GM18505 (cell line): ENCODE measurements at regions not wholly inside any gene's neighbourhood (a gene's known extent, or its start where the extent isn't known, plus 50 kb on each side); places are given as distances from the start of the nearest gene placed in this dataset.
"Not testable (repeated sequence)": the region's sequence is repeated elsewhere in the genome, so short reads cannot be mapped to it uniquely, and the experiment has no call there.

Source experiments
- ATAC-seq: cut with Tn5 transposase; IDR thresholded peaks from one replicate; pipeline ENCODE4 v1.9.1; 2021; ENCODE audit not compliant: unreplicated experiment
- POLR2A ChIP-seq: IDR thresholded peaks from 4 replicates; pipeline ENCODE4 v1.6.1; 2011; ENCODE audit warnings: borderline replicate concordance; ENCODE audit not compliant: insufficient read depth, insufficient read length; ENCODE audit errors: extremely low read depth

DNA sequence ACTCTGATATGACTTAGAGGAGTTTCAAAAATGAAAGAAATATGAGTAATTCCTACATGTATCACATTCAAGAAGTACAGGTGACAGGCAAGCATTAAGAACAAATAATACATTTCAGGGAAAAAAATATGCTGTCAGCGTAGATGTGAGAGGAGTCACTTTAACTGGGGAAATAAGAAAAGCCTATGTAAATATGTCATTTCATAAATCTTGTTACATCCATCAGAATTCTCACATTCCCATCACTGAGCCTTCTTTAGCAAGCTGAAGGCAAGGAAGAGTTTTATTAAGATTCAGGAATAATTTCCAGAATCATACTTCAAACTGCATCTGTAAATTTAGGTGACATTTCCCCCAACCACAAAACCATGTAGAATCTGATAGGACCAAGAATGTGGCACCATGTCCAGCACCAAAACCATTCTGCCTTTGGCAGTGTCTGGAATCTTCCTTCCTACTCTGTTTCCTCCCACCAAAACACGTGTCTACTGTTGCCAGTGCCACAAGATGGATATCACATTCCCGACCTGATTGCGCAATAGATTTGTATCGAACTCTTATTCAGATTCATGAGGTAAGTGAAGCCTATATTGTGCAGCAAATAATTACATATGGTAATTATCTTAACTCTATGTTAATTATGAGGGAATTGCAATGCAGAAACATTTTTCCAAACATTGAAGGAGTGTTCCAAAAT is 690.9 kb downstream of the ISL1 start:
- ATAC-seq = no peak
- no peak for TF ChIP-seq POLR2A

DNA sequence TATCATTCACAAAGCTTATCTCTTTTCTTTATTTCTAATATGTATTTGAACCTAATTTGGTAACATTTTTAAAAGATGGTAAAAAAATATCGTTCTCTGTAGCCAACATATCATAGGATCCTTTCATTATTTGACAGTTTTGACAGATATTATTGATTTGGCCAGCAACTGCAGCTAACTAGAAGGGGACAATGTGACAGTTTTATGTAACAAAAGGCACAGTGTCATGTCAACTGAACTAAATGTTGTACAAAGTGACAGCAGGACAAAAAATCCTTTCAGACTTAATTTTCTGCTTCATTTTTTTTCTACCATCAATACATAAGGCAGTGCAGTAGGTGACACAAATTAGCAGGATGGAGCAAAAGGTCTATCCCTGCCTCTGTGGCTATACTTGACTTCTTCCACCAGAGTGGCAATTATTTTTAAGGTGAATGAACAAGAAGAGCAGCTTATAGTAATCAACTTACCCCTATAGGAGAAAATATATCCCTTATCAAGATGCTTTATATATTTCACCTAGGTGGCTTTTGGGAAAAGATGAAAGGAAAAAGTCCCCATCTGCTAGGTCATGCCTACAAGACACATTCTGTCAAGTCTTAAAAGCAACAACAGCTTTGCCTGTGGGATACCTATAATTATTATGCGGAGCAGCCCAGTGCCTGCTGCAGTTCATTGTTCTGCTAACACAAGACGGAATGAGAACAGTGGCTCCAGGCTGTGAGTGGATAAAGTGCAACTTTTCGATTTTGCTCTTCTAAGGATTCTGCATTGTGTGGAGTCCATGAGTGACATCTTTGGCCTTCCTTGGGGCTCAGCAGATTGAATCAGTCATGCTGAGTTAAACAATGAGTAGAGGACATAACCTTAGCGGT is 694.9 kb downstream of the ISL1 start:
- TF ChIP-seq POLR2A = no peak
- ATAC-seq = no peak

DNA sequence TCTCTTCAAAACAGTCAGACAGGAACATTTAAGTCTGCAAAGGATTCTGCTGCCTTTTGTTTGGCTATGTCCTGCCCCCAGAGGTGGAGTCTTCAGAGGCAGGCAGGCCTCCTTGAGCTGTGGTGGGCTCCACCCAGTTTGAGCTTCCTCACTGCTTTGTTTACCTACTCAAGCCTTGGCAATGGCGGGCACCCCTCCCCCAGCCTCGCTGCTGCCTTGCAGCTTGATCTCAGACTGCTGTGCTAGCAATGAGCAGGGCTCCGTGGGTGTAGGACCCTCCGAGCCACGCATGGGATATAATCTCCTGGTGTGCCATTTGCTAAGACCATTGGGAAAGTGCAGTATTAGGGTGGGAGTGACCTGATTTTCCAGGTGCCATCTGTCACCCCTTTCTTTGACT is 685.4 kb upstream of the ITGA1 start:
- ATAC-seq = not testable (repeated sequence)

DNA sequence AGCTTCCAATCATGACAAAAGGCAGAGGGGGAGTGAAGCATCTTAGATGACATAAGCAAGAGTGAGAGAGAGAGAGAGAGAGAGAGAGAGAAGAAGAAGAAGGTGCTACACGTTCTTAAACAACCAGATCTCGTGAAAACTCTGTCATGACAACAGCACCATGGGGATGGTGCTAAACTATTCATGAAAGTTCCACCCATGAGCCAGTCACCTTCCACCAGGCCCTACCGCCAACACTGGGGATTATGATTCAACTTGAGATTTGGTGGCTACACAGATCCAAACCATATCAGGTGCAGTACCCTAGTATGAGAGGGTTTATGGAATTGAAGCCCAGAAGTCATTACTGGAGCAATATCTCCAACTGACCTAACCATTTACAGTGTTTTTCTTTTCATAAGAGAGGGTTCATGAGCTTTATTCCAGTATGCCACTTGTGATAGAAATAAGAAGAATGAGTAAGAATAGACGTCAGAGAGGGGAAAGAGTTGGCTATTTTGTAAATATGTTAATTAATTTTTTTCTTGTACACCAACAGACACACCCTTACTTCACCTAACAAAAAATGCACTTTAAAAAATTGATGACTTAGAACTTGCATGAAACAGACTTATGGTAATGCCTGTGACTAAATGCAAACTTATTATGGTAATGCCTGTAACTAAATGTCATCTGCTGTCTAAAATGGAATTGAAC is 680.4 kb upstream of the ITGA1 start:
- TF ChIP-seq POLR2A = no peak
- ATAC-seq = no peak

DNA sequence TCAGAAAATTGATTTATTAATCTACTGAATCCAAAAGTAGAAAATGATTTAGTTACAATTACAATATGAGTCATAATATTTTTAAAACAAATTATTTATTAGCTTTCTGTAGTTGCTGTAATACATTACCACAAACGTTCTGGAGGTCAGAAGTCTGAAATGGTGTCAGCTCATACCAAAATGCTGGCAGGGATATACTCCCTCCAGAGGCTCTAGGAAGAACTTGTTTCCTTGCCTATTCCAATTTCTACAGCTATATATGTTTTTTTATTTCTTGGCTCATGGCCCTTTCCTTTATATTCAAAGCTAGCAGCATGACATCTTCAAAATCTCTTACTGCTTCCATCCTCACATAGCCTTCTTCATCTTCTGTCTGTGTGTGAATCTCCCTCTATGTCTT is 667.9 kb upstream of the ITGA1 start:
- no peak for ATAC-seq
- TF ChIP-seq POLR2A = no peak

GRCh38 chr5:52132053-52132452 is 655.7 kb upstream of the ITGA1 start:
- ATAC-seq = no peak
- no peak for TF ChIP-seq POLR2A

DNA sequence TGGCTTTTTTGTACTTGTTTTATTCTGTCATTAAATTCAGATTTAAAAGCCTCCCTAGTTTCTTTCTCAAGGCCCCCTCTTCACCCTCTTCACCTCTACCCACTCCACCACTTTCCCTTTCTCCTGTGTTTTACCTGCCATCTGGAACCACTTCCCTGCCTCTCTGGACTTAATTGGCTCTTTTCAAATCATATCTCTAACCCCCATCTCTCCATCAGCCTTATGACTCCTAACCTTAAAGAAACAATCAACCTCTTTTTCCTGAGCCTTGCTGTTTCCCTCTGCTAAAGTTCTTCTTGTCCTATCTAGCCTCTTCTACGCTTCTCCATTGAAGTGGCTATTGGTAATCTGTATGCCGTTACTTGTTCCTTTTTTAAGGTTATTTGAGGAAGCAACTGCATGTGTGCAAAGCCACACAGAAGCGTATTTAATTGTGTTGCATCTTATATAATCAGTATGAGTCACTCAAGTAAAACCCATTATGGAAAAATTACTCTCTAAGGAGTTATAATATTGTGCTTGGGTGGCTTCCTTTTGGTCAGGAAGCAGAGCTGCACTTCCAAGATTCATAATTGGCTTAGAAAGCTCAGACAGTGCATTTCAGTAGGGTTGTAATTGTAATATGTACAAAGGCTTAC is 653.6 kb upstream of the ITGA1 start:
- no peak for ATAC-seq
- TF ChIP-seq POLR2A = no peak

DNA sequence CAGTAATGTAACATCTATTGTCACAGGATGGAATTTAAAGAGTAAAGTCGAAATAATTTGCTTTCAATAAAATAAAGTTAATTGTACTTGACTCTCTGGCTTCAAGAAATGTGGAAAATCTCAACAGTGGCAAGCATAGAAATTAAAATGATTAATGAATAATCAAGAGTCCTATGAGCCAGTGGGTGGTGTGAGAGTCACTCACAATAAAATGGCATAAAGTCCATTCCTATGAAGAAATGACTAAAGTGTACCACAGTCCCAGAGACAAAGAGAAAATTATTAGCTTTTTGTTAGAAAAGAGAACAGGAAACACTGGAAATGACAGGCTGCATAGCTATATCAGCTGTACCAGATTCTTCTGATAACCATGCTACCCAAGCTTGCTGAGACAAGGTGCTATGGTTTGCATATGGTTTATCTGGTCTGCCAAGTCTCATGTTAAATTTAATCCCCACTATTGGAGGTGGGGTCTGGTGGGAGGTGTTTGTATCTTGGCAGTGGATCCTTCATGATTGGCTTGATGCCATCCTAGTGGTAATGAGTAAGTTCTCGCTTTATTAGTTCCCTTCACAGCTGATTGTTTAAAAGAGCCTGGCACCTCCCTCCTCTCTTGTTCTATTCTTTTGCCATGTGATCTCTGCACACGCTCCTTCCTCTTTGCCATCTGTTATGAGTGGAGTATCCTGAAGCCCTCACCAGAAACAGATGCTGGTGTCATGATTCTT is 647.7 kb upstream of the ITGA1 start:
- TF ChIP-seq POLR2A = no peak
- ATAC-seq = no peak

DNA sequence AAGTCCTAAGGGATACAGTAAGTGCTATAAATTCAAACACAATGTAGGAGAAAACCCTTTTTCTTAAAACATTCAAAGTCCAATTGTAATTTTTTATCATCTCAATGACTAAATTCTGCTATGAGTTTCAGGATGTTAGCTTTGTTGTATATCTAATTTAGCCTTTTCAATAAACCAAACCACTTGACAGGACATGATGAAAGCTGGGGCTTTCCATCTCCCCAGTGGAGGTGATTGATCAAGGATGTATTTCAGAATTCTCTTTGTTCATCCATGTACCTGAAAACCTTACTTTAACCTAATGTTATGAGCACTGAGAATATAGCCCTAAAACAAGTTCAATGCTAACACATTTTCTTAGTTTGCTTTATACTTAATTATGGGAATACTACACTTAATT is 639.0 kb upstream of the ITGA1 start:
- ATAC-seq = no peak
- no peak for TF ChIP-seq POLR2A

GRCh38 chr5:52150501-52150900 is 637.2 kb upstream of the ITGA1 start:
- ATAC-seq = no peak
- TF ChIP-seq POLR2A = no peak

- not testable (repeated sequence) for ATAC-seq
Observed at GRCh38 chr5:52156809-52157208, 630.9 kb upstream of the ITGA1 start.

DNA sequence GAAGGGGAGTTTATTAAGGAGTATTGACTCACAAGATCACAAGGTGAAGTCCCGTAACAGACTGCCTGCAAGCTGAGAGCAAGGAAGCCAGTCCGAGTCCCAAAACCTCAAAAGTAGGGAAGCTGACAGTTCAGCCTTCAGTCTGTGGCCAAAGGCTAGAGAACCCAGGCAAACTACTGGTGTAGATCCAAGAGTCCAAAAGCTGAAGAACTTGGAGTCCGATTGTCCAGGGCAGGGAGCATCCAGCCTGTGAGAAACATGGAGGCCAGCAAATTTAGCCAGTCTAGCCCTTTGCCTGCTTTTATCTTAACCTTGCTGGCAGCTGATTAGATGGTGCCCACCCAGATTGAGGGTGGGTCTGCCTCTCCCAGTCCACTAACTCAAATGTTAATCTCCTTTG is 621.9 kb upstream of the ITGA1 start:
- not testable (repeated sequence) for ATAC-seq

DNA sequence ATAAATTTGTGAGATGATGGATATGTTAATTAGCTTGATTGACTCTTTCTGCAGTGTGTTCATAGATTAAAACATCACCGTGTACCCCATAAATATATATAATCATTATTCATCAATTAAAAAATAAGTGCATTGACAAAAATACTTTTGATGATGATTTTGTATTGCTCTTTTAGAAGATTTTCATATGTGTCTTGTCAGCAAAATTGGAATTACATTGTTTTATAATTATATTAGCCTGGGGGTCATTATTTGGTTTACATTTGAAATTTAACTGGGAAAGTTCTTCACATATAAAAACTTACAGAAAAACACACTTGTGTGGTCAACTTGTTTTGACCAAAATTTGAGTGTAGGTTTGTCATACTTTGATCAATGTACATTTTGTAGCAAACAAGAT is 614.6 kb upstream of the ITGA1 start:
- no peak for ATAC-seq
- no peak for TF ChIP-seq POLR2A

DNA sequence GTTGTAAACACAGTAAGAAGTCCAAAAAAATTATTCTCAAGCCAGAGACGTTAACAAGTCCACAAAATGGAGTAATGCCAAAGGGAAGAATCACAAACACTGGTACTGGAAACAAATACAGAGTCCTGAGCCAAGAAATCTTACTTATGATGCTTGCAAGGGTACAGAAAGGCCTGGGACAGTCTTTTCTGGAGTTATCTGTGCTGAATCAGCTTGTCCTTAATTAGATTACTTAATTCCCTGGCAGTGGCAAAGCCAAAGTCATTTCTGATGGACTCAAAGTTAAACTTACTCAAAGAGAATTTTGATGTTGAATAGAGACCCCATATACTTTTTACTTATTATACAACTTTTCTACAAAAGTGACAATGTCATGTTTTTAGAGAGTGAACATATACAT is 610.5 kb upstream of the ITGA1 start:
- TF ChIP-seq POLR2A = no peak
- no peak for ATAC-seq

GRCh38 chr5:52181403-52181802 is 606.3 kb upstream of the ITGA1 start:
- no peak for ATAC-seq
- TF ChIP-seq POLR2A = no peak
